22Rv1 (cell line): ENCODE measurements at regions not wholly inside any gene's neighbourhood (a gene's known extent, or its start where the extent isn't known, plus 50 kb on each side); places are given as distances from the start of the nearest gene placed in this dataset.

Experiments used
- H3K27ac ChIP-seq: fragments of 450-650 bp; 2 replicates; pipeline ENCODE4 v1.5.1; 2017
- CTCF ChIP-seq: fragments of 450-650 bp; IDR thresholded peaks from 2 replicates; pipeline ENCODE4 v1.5.1; 2017; ENCODE audit warnings: mild to moderate bottlenecking
- ZFX ChIP-seq: fragments of 450-650 bp; IDR thresholded peaks from 2 replicates; pipeline ENCODE4 v1.6.1; 2017; ENCODE audit warnings: antibody characterized with exemption, borderline replicate concordance

- no peak overlapping the region for H3K27ac ChIP-seq
- TF ChIP-seq ZFX: no peak
- TF ChIP-seq CTCF: no peak
These were observed 100.2 kb downstream of the SLC25A46 start for GRCh38 chr5:110838961-110839360.

- TF ChIP-seq ZFX: no peak
- TF ChIP-seq CTCF: no peak
These were observed 101.6 kb downstream of the SLC25A46 start for GRCh38 chr5:110840347-110840960.

GRCh38 chr5:110841137-110841536, 102.3 kb downstream of the SLC25A46 start:
- no peak for TF ChIP-seq ZFX
- no peak overlapping the region for H3K27ac ChIP-seq

More at GRCh38 chr5:110840347-110840960, 101.6 kb downstream of the SLC25A46 start:
- no peak overlapping the region for H3K27ac ChIP-seq

GRCh38 chr5:110842948-110843347, 104.1 kb downstream of the SLC25A46 start:
- no peak overlapping the region for H3K27ac ChIP-seq
- TF ChIP-seq CTCF: no peak
- no peak for TF ChIP-seq ZFX

- H3K27ac ChIP-seq: no peak overlapping the region
These were observed 105.4 kb downstream of the SLC25A46 start for GRCh38 chr5:110844251-110844650.

GRCh38 chr5:110846398-110847001, 107.7 kb downstream of the SLC25A46 start:
- no peak overlapping the region for H3K27ac ChIP-seq
- no peak for TF ChIP-seq CTCF
- TF ChIP-seq ZFX: no peak

More at GRCh38 chr5:110844251-110844650, 105.4 kb downstream of the SLC25A46 start:
- no peak for TF ChIP-seq ZFX
- no peak for TF ChIP-seq CTCF

GRCh38 chr5:110851357-110851756, 112.5 kb downstream of the SLC25A46 start:
- H3K27ac ChIP-seq: no peak overlapping the region
- TF ChIP-seq ZFX (no peak), CTCF (no peak)
